ENCODE measurements at regions not wholly inside any gene's neighbourhood (a gene's known extent, or its start where the extent isn't known, plus 50 kb on each side); places are given as distances from the start of the nearest gene placed in this dataset.
"Not testable (repeated sequence)": the region's sequence is repeated elsewhere in the genome, so short reads cannot be mapped to it uniquely, and the experiment has no call there.

DNA sequence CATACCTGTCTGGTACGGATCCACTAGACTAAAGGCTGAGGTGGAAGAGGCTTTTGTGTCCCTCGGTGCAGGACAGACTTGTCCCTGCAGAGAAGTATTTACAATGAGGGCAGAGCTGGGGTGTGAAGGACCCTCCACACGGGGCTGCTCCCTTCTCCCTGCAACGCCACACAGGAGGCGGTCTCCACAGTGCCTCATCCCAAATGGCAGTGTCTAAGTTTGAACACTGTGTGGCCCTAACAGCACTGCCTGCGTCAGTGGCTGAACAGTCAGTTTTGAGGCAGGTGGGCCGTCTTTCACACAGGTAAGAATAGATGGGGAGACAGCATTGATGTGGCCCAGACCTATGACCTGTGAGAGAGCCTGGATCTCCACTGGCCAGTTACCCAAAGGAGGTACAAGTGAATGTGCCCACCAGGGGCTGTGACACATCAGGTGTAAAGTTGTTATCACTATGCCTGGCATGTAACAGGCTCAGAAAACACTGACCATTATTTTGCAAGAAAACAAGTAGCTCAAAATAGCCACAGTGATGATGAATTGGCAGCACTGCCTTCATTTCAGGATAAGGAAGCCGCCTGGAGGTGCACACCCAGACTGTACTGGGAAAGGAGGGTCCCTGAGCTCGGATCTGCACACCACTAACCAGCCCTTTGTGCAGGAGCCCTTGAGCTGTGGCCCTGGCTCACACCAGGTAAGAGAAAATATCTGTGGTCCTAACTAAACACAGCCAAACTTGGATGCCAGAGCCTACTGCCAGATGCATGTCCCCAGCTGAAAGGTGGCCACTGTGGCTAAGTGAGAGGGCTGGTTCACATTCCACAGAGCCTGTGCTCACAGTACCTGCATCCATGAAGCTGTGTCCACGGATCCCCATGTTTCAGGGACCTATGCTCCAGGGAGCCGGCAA is 246.7 kb downstream of the DLL1 start:
- no peak for DNase-seq (ENCODE audit: low read depth)

DNA sequence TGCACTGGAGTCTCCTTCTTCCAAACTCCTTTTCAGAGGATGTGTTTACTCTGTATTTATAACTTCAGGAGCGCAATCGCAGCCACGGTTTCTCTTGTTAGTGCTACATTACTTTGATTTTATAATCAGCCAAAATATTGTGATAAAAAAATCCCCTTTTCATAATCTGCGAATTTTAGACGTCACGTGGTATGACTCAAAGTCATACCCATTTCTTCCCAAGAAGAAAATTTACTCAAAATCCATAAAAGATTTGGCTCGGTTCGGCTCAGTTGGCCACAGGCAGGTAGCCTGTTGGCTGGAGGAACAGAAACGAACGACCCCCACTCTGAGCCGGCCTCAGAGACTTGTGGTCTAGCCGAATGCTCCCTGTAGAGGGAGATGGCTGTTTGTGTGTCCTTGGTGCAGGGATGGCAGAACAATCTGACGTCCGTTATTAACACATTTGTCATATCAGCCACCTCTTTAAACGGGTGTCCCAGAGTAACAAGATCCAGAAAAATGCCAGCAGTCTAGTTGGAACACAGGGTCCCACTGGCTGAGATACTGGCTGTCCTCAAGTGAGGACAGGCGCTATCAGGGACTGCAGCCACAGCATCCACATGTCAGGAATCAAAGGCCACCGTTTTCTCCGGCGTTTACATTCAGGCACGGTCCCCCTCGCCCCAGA is 247.6 kb downstream of the DLL1 start:
- no peak for DNase-seq (ENCODE audit: low read depth)

DNA sequence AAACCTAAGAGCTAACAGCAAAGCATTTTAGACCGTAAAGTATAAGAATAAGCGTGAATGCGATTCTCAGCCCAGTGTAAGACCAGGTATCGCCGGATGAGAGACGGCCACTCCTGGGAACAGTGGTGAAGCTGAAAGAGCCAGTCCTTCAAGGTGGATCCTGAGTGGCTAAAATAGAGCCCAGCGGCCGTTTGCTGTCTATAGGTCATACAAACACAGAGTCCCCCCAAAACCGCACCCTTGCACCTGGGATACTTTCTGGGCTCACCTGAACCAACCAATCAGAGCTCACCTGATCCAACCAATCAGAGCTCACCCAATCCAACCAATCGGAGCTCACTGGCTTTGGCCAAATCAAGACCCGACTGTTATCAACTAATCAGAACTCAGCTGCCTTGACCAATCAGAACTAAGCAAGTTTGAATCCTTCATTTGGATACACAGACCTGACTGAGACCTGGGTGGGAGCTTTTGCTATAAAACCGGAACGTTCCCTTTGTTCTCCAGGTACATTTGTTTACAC is 248.2 kb downstream of the DLL1 start:
- no peak for DNase-seq (ENCODE audit: low read depth)

DNA sequence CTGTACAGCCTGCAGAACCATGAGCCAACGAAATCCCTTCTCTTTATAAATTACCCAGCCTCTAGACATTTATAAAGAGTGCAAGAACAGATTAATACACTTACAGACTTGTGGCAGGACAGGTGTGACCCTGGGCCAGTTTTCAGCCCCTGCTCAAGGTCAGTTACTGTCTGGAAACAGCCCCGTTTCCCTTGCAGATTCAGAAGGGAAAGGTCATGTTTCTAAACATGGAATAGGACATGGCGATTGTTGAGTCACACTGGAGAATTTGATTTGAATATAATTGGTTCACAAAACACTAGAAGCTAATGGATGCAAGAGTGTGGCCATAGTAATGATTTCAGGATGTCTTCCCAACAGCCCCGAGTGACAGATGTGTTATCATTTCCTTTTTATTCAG is 248.8 kb downstream of the DLL1 start:
- DNase-seq (ENCODE audit: low read depth), result no peak

DNA sequence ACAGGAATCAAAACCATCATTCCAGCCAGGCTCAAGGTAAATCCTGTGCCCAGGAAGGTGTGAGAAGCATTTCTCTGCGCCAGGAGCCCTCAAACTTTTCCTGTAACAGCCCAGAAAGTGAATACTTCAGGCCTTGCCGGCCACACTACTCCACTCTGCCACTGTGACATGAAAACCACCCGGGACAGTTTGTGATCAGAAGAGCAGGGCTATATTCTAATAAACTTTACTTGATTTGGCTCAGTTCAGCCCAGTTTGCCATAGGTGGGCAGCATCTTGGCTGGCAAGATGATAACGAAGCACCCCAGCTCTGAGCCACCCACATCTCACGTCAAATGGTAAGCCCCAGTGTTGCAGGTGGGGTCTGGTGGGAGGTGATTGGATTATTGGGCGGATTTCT is 249.4 kb downstream of the DLL1 start:
- no peak for DNase-seq (ENCODE audit: low read depth)

DNA sequence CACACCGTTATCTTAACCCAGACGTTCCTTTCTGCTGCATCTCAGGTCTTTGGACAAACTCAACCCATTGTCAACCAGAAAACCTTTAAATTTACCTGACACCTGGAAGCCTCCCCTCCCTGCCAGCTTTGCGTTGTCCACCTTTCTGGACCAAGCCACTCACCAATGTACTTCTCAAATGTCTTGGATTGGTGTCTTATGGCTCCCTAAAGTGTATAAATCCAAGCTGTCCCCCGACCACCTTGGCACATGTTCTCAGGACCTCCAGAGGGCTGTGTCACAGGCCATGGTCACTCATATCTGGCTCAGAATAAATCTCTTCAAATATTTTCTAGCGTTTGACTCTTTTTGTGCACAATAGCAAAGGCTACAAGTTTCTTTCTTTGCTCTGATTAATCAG is 250.0 kb downstream of the DLL1 start:
- DNase-seq (ENCODE audit: low read depth), result no peak

DNA sequence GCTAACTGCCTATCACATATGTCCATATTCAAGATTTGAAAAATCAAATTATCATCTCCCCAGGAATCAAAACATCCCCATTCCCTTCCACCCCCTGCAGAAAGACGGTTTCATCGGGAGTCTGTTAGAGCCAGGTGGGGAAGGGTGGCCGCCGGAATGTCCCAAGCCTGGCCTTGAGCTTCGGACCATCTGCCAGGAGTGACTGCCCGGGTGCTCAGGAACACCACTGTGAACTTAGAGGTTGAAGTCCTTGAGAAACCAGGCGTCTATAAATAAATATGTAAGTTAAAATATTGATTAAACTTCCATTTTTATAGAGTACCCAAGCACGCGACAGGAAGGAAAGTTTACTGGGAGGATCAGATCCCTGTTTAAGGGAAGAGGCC is 250.8 kb downstream of the DLL1 start:
- no peak for DNase-seq (ENCODE audit: low read depth)

DNA sequence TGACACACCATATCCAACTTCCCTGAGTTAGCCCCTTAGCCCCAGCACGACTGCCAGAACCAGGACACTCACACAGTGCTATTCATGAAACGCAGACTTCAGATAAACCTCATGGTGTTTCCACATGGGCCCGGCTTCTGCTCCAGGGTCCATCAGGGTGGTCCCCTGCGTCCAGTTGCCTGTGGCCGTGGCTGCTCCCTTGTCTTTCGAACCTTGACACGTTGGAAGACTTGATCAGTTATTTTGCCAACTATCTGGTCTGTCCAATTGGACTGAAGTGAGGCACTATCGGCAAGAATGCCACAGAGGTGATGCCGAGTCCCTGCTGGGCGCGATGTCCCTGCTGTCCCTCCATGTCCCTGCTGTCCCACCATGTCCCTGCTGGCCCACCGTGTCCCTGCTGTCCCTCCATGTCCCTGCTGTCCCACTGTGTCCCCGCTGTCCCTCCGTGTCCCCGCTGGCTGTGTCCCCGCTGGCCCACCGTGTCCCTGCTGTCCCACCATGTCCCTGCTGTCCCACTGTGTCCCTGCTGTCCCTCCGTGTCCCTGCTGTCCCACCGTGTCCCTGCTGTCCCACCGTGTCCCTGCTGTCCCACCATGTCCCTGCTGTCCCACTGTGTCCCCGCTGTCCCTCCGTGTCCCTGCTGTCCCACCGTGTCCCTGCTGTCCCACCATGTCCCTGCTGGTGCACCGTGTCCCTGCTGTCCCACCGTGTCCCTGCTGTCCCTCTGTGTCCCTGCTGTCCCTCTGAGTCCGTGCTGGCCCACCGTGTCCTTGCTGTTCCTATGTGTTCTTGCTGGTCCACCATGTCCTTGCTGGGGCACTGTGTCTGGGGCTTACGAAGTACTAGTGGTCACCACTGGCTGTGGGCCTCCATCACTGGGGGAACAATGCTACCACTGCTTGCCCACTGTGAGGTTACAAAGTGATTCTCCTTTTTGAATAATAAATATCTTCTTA is 251.4 kb downstream of the DLL1 start:
- DNase-seq (ENCODE audit: low read depth), result no peak

DNA sequence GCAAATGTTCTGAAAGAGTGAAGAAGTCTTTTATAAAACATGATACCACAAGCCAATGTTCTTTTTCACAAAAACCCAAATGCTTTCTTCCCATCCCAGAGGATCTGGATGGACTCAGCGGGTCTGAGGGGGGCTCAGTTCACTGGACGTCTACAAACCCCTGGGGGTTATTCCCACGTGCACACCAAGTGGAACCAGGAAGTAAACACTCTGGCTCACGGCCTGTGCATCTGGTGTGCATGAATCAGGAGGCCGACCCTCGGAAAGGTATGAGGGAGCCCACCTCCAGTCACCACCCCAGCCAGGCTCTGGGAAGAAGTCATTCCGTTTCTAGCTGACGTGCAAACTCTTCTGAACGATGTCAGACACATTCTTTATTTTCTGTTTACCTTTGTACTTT is 252.2 kb downstream of the DLL1 start:
- no peak for DNase-seq (ENCODE audit: low read depth)

DNA sequence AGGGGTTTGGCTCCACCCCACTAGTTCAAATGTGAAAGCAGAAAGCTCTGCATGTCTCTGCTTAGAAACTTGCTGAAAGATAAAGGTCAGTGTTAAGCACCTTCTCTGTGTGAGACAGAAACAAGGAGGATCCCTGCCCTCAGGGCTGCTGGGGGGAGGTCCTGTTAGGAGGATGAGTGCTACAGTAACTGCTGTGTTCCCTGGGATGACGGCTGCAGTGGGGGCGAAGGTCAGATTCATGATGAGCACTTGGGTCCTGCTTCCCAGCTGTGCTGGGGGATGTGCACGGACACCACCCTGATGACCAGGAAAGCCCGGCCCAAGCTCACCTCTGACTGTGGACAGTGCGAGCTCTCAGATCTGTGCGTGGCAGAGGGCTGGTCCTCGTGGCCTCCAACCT is 252.6 kb downstream of the DLL1 start:
- DNase-seq (ENCODE audit: low read depth), result no peak

DNA sequence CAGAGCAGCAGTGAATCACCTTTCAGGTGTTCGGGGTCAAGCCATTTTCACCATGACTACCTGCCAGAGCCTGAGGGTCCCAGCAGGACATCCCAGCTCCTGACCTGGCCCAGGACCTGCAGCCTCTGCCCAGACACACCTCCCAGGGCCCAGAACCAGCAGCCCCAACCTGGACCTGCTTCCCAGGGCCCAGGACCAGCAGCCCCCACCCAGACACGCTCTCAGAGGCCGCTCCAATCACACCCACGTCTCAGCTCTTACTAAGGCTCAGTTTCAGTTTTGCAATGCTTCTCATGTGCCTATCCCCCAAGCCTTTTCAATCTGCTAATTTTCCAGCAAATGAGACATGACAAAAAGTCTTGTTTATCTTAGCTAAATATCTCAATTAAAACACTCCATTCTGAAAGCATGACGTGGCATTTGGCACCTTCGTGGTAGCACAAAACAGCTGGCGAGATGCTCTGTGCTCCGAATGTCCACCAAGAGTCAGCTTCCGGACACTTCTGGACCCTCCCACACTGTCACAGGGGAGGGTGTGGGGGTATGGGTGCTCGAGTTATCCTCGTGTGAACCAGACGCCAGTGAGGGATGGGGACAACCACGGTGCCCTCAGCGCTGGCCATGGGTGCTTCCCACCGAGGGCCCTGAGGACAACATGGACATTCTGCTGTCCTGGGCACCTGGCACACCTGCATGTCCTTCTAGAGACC is 253.2 kb downstream of the DLL1 start:
- no peak for DNase-seq (ENCODE audit: low read depth)

DNA sequence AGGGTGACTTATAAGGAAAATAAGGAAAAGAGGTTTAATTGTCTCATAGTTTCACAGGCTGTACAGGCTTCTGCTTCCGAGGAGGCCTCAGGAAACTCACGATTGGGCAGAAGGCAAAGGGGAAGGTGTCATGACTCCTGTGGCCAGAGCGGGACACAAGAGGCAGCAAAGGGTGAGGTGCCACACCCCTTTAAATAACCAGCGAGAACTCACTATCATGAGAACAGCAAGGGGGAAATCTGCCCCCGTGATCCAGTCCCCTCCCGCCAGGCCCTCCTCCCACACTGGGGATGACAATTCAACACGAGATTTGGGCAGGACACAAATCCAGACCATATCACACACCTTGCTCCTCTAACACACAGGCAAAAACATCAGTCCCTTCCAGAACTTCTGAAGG is 254.0 kb downstream of the DLL1 start:
- DNase-seq (ENCODE audit: low read depth), result no peak

DNA sequence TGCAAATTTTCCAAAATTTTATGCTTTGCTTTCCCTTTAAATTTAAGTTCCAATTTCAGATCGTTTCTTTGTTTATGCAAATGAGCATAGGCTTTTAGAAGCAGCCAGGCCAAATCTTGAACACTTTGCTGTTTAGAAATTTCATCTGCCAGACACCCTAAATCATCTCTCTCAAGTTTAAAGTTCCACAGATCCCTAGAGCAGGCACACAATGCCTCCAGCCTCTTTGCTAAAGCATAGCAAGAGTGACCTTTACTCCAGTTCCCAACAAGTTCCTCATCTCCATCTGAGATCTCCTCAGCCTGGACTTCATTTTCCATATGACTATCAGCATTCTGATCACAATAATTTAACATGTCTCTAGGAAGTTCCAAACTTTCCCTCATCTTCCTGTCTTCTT is 254.5 kb downstream of the DLL1 start:
- DNase-seq (ENCODE audit: low read depth), result not testable (repeated sequence)

DNA sequence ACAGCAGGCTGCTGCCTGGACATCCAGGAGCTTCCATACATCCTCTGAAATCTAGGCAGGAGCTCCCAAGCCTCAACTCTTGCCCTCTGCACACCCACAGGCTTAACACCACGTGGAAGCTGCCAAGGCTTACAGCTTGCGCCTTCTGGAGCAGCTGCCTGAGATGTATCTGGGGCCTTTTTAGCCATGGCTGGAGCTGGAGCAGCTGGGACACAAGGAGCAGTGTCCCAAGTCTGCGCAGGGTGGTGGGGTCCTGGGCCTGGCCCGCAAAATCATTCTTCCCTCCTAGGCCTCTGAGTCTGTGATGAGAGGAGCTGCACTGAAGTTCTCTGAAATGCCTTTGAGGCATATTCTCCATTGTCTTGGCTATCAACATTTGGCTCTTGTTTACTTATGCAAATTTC is 255.0 kb downstream of the DLL1 start:
- DNase-seq (ENCODE audit: low read depth), result no peak

DNA sequence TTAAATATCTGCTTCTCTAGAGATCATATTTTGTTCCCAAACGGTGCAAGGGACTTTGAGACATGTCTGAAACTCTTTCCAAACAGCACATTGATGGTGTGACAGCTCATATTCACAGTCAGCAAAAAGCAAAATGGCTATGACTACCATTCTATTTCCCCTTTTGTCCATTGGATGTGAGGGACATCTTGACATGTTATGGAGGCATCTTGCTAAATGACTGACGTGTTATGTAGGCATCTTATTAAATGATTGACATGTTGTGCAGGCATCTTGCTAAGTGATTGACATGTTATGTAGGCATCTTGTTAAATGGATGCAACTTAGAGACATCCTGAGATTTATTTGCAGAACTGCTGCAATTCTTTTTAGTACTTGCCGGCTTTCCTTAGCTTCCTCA is 255.8 kb downstream of the DLL1 start:
- DNase-seq (ENCODE audit: low read depth), result no peak

DNA sequence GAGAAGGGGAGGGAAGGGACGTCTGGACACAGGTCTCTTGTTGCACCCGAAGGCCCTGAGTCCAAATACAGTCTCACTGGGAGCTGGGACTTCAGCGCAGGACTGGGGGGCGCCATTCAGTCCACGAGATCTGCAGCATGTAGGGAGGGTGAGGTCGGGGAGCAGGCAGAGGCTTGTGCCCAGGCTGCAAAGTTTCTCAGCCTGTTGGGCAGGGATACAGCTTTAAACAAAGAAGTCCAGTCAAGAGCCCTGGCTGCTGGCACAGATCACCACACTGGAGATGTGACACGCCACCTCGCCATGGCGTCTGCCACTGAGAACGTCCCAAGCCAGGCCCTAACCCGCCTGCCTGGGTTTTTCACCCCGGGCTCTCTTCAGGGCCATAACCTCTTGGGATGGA is 256.6 kb downstream of the DLL1 start:
- no peak for DNase-seq (ENCODE audit: low read depth)

DNA sequence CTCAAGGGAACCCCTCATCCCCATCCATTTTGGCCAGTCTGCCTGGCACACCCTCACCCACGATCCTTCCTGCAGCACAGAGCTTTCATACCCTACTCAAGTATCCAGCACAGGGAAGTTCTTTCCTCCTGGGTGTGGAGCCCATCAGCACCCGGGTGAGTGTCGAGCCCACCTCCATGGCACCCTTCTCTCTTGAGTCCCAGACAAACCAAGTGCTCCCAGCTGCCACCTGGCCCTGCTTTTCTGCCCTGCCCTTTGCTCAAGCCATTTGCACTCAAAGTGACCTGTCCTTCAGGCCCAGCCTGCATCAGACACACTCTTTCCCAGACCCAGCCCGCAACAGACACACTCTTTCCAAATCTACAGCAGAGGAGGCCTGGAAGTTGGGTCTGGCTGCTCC is 257.2 kb downstream of the DLL1 start:
- DNase-seq (ENCODE audit: low read depth), result no peak

DNA sequence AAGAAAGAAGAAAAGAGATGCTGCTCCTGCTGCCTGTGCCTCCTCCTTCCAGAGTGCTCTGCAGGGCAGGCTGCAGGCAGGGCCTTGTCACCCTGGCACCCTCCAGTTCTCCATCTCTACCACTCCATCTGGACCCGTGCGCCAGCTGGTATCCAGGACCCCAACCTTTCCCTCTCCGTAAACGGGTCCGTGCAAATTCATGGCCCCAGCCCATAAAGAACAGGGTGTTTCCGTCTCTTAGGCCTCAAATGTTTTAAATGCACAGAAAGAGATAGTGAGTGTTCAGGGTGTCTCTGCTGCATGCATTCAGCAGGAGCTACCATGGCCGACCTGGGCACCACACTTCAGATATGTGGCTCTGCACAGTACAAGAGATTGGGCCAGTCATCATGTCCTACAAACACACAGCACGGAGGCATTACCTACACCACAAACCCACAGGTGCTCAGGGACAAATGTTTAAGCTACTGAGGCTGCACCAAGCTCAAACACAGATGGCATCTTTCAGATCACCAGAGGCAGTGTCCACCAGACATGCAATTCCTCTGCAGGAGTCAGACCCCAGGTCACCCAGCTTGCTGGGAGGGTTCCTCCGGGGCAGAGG is 258.1 kb downstream of the DLL1 start:
- no peak for DNase-seq (ENCODE audit: low read depth)

DNA sequence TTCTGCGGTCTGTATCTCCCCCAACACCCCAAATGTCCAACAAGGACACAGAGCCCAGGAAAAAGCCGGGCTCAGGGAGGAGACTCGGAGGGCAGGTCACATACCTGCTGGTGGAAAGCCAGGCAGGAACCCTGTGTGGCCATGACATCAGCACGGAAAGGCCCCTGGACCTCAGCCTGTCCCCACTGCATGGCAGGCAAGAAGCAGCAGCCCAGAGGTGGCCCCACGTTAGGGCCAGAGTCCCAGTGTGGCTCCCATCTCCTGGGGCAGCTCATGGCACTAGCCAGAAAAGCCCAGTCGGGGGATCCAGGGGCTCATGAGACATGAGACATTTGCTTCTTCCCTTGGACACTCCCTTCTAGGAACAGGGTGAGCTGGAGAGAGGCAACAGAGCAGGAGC is 258.7 kb downstream of the DLL1 start:
- DNase-seq (ENCODE audit: low read depth), result no peak

DNA sequence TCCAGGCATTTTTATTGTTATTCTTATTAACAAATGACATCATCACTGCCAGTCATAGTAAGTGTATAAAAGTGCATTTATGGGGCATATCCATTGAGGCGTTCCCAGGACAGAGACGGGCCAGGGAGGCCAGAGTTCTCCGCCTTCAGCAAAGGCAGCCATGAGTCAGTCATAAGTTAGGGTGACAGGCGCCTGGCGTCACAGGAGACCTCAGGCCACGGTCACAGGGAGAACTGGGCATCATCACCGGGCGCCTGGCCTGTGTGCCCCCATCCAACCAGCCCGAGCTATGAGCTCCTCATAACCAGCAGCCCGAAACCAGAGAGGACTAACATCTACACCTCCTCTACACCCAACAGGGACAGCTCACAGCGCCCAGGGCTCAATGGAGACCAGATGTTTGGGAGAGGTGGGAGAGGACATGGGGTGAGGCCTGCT is 259.2 kb downstream of the DLL1 start:
- DNase-seq (ENCODE audit: low read depth), result no peak

DNA sequence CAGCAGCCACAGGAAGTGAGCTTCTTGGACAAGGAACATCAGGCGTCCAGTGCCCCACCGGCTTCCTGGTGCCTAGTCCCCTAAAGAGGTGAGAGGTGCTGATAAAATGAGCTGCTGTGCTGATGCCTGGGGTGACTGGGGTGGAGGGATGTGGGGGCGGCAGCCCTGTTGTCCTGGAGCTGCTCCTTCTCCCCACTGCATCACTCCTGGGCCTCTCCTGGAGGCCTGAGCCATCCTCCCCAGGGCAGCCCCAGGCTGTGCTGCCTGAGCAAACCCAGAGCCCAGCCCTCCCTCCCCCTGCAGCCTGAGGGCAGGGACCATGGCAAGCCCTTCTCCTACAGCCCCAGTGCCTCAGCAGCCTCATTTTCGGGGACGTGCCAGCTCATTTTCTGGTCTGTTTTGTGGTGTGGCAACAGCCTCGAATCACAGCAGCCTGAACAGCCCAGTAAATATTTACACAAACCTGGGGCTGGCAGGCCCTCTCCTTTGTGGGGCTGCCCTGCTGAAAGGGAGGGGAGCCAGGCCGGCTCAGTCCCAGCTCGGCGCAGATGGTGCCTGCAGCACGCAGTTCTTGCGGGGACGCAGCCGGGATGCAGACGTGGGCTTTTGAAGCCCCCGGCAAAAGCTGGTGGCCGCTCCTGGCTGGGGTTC is 259.9 kb downstream of the DLL1 start:
- no peak for DNase-seq (ENCODE audit: low read depth)
